Thoracic aorta (tissue), 2 donors: ENCODE measurements at regions not wholly inside any gene's neighbourhood (a gene's known extent, or its start where the extent isn't known, plus 50 kb on each side); places are given as distances from the start of the nearest gene placed in this dataset.

Source experiments
- ATAC-seq: fragments of 150-250 bp; one replicate; pipeline ENCODE4 v1.8.0; 2017; ENCODE audit warnings: low read depth; ENCODE audit not compliant: insufficient number of reproducible peaks, low FRiP score
- DNase-seq: peaks from one replicate; pipeline ENCODE4 v3.0.0-alpha.2; 2020; ENCODE audit warnings: low spot score
- H3K27ac ChIP-seq, 2 donors: fragments of 200-600 bp; sonication (generic); 1 replicate in 1 of 2; 2 replicates in 1 of 2; pipeline ENCODE4 v1.5.1; 2016; ENCODE audit warnings: mild to moderate bottlenecking in 2 of 2, moderate library complexity in 2 of 2
- H3K27me3 ChIP-seq: fragments of 200-600 bp; sonication (generic); replicated peaks from 2 replicates; pipeline ENCODE4 v1.6.0; 2016; ENCODE audit warnings: mild to moderate bottlenecking; ENCODE audit not compliant: insufficient read depth
- H3K36me3 ChIP-seq: fragments of 200-600 bp; sonication (generic); one replicate; pipeline ENCODE4 v1.5.1; 2016
- H3K4me1 ChIP-seq, 2 donors: fragments of 200-600 bp; sonication (generic); 1 replicate in 1 of 2; 2 replicates in 1 of 2; pipeline versions ENCODE4 v1.5.1 to v1.6.0; 2016; ENCODE audit warnings: low read depth in 2 of 2, mild to moderate bottlenecking in 1 of 2; ENCODE audit not compliant: control insufficient read depth in 1 of 2
- H3K4me3 ChIP-seq: fragments of 200-600 bp; sonication (generic); 2 replicates; pipeline ENCODE4 v1.5.1; 2016; ENCODE audit warnings: mild to moderate bottlenecking
- H3K9me3 ChIP-seq: fragments of 200-600 bp; sonication (generic); 2 replicates; pipeline ENCODE4 v1.5.1; 2016
- CTCF ChIP-seq: fragments of 200-600 bp; sonication (generic); IDR thresholded peaks from one replicate; pipeline ENCODE4 v1.5.1; 2019; ENCODE audit warnings: antibody characterized with exemption

- no peaks in the 10 kb centered on the region for H3K9me3 ChIP-seq
- H3K36me3 ChIP-seq = no peaks in the 10 kb centered on the region
- no peak overlapping the region for H3K27ac ChIP-seq
- no peaks in the 10 kb centered on the region for H3K27me3 ChIP-seq
- TF ChIP-seq CTCF = no peak
- H3K4me1 ChIP-seq = no peaks in the 10 kb centered on the region
- H3K4me3 ChIP-seq = no peak overlapping the region
- no peak for DNase-seq
- no peak for ATAC-seq
Measured at GRCh38 chr2:224287531-224287930, 114.4 kb downstream of the FAM124B start.

- H3K9me3 ChIP-seq = no peaks in the 10 kb centered on the region
- H3K4me3 ChIP-seq = no peak overlapping the region
- TF ChIP-seq CTCF = no peak
- DNase-seq (no peak), ATAC-seq (no peak)
- H3K27me3 ChIP-seq = no peaks in the 10 kb centered on the region
- no peak overlapping the region for H3K27ac ChIP-seq
- H3K4me1 ChIP-seq = no peaks in the 10 kb centered on the region
- no peaks in the 10 kb centered on the region for H3K36me3 ChIP-seq
Measured at GRCh38 chr2:224286923-224287322, 115.0 kb downstream of the FAM124B start.

GRCh38 chr2:224284134-224284946 is 117.6 kb downstream of the FAM124B start:
- ATAC-seq = no peak
- Histone ChIP-seq H3K36me3 (no peaks in the 10 kb centered on the region), H3K4me1 (no peaks in the 10 kb centered on the region), H3K4me3 (no peak overlapping the region), H3K27me3 (no peaks in the 10 kb centered on the region), H3K9me3 (no peaks in the 10 kb centered on the region), H3K27ac (no peak overlapping the region)
- DNase-seq = no peak
- peak; percentile 64 for TF ChIP-seq CTCF

- TF ChIP-seq CTCF = no peak
- Histone ChIP-seq H3K27me3 (no peaks in the 10 kb centered on the region), H3K27ac (no peak overlapping the region), H3K4me1 (no peaks in the 10 kb centered on the region), H3K36me3 (no peaks in the 10 kb centered on the region), H3K9me3 (no peaks in the 10 kb centered on the region), H3K4me3 (no peak overlapping the region)
- no peak for ATAC-seq
- no peak for DNase-seq
Measured at GRCh38 chr2:224283466-224283965, 118.4 kb downstream of the FAM124B start.

- H3K36me3 ChIP-seq = no peaks in the 10 kb centered on the region
- ATAC-seq (no peak), DNase-seq (no peak)
- TF ChIP-seq CTCF = no peak
- H3K4me3 ChIP-seq = no peak overlapping the region
- peaks cover 0 to 6% of the 10 kb centered on the region in 2 donors for H3K4me1 ChIP-seq
- H3K9me3 ChIP-seq = no peaks in the 10 kb centered on the region
- H3K27ac ChIP-seq = no peak overlapping the region
- no peaks in the 10 kb centered on the region for H3K27me3 ChIP-seq
Measured at GRCh38 chr2:224281374-224281773, 120.5 kb downstream of the FAM124B start.
